Breast epithelium (tissue), 4 donors: ENCODE measurements at regions not wholly inside any gene's neighbourhood (a gene's known extent, or its start where the extent isn't known, plus 50 kb on each side); places are given as distances from the start of the nearest gene placed in this dataset.

Source experiments
- DNase-seq, 2 donors: peaks; one replicate each; pipeline ENCODE4 v3.0.0-alpha.2; 2019; ENCODE audit warnings: low spot score in 2 of 2
- H3K27ac ChIP-seq, 2 donors: fragments of 200-600 bp; sonication (generic) in 1 of 2; one replicate each; pipeline ENCODE4 v1.5.1; 2016 to 2019; ENCODE audit warnings: mild to moderate bottlenecking in 1 of 2
- H3K27me3 ChIP-seq, 2 donors: fragments of 200-600 bp; sonication (generic) in 1 of 2; one replicate each; pipeline versions ENCODE4 v1.5.1 to v1.6.0; 2017 to 2019; ENCODE audit warnings: control low read depth in 1 of 2, mild to moderate bottlenecking in 1 of 2
- H3K36me3 ChIP-seq: fragments of 200-600 bp; one replicate; pipeline ENCODE4 v1.5.1; 2019
- H3K4me1 ChIP-seq, 2 donors: fragments of 200-600 bp; sonication (generic); one replicate each; pipeline ENCODE4 v1.5.1; 2016 to 2019; ENCODE audit warnings: control low read depth in 1 of 2
- H3K4me3 ChIP-seq, 3 donors: fragments of 200-600 bp; sonication (generic); 1 replicate in 2 of 3; 2 replicates in 1 of 3; pipeline ENCODE4 v1.5.1; 2016 to 2019; ENCODE audit warnings: mild to moderate bottlenecking in 3 of 3, moderate library complexity in 2 of 3
- H3K9me3 ChIP-seq, 2 donors: fragments of 200-600 bp; sonication (generic) in 1 of 2; one replicate each; pipeline ENCODE4 v1.5.1; 2016 to 2019; ENCODE audit warnings: control low read depth in 1 of 2
- POLR2A ChIP-seq: fragments of 450-650 bp; IDR thresholded peaks from one replicate; pipeline ENCODE4 v1.6.1; 2016; ENCODE audit warnings: antibody characterized with exemption, mild to moderate bottlenecking, moderate library complexity
- POLR2AphosphoS5 ChIP-seq, 3 donors: sonication (generic); formaldehyde crosslinking; IDR thresholded peaks; one replicate each; pipeline ENCODE4 v1.6.1; 2017; ENCODE audit warnings: antibody characterized with exemption in 3 of 3
- intact Hi-C: fragments of 100-400 bp; cut with DNase I; formaldehyde crosslinking; loops from one replicate; pipeline ENCODE4 v1.15.1; 2023; ENCODE audit warnings: low total_unique reads
- TF ChIP-seq, protein P1 (sequence below), 3 donors: fragments of 450-650 bp; IDR thresholded peaks; one replicate each; pipeline ENCODE4 v1.5.1; 2016 to 2017; ENCODE audit warnings: antibody characterized with exemption in 3 of 3, mild to moderate bottlenecking in 3 of 3, moderate library complexity in 3 of 3

- peak overlapping the region; percentile 51 to 82 (median 58) for H3K4me3 ChIP-seq
- intact Hi-C loops = no loop called here
- TF ChIP-seq POLR2A = no peak
- TF ChIP-seq, protein P1, sequence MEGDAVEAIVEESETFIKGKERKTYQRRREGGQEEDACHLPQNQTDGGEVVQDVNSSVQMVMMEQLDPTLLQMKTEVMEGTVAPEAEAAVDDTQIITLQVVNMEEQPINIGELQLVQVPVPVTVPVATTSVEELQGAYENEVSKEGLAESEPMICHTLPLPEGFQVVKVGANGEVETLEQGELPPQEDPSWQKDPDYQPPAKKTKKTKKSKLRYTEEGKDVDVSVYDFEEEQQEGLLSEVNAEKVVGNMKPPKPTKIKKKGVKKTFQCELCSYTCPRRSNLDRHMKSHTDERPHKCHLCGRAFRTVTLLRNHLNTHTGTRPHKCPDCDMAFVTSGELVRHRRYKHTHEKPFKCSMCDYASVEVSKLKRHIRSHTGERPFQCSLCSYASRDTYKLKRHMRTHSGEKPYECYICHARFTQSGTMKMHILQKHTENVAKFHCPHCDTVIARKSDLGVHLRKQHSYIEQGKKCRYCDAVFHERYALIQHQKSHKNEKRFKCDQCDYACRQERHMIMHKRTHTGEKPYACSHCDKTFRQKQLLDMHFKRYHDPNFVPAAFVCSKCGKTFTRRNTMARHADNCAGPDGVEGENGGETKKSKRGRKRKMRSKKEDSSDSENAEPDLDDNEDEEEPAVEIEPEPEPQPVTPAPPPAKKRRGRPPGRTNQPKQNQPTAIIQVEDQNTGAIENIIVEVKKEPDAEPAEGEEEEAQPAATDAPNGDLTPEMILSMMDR (IDR thresholded peaks at IDR 0.05) = peak in 1 of 3 donors; percentile 9
- TF ChIP-seq POLR2AphosphoS5 (IDR thresholded peaks at IDR 0.05) = peak in 1 of 3 donors; percentile 4
These were observed 55.1 kb upstream of the KDM7A start for GRCh38 chr7:140231771-140232491.

DNA sequence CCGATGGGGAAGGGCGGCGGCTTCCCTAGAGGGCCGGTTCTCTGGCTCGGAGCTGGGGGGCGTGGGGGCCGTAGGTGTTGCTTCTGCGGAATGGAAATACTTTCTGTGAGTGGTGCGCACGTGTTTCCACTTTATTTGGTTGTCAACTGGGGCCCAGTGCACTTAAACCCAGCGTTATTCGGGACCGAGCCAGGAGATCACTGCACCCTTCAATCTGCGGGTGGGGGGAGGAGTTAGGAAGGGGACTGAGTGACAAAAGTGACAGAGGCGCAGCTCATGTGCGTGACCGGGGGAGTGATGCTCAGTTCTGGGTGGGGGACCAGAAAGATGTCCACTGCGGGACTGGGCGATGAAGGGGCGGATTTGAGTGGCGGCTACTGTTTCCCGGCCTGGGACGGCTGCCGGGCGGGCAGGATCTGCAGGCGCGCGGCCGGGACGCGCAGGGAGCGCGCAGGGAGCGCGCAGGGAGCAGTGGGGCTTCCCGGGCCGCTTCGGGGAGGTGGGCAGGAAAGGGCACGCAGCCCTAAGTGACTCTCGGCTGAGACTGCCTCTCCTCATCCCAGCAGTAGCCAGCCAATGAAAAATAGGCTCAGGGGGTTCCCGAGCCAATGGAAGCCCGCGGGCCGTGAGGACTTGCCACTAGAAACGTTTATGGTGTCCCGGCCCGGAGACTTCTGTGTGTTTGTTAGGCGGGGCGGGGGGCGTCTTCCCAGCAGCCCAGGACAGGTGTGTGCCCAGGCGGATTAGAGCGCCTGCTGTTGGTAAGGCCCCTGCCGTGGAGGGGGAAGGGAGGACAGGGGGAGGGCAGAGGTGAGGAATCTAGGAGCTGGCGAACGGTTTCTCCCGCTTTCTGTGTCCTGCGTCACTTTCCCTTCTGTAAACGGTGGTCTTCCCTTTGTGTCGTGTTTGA, 54.3 kb upstream of the KDM7A start:
- Histone ChIP-seq H3K9me3 (no peaks in the 10 kb centered on the region), H3K27ac (peak overlapping the region; percentile 74 to 80), H3K27me3 (no peaks in the 10 kb centered on the region), H3K36me3 (no peaks in the 10 kb centered on the region), H3K4me1 (peaks cover 0 to 7% of the 10 kb centered on the region in 2 donors), H3K4me3 (peak overlapping the region; percentile 51 to 82 (median 58))
- TF ChIP-seq POLR2AphosphoS5 (IDR thresholded peaks at IDR 0.05) = peak in 1 of 3 donors; percentile 4
- TF ChIP-seq, protein P1 (IDR thresholded peaks at IDR 0.05) = no peak
- TF ChIP-seq POLR2A = no peak
- intact Hi-C loops = no loop called here
- DNase-seq = peak in 1 of 2 donors; percentile 36

More at GRCh38 chr7:140231771-140232491, 55.1 kb upstream of the KDM7A start:
- H3K4me1 ChIP-seq = peaks cover 0 to 7% of the 10 kb centered on the region in 2 donors
- no peaks in the 10 kb centered on the region for H3K27me3 ChIP-seq
- DNase-seq = no peak
- H3K9me3 ChIP-seq = no peaks in the 10 kb centered on the region
- H3K36me3 ChIP-seq = no peaks in the 10 kb centered on the region
- H3K27ac ChIP-seq = peak overlapping the region; percentile 74 to 80

DNA sequence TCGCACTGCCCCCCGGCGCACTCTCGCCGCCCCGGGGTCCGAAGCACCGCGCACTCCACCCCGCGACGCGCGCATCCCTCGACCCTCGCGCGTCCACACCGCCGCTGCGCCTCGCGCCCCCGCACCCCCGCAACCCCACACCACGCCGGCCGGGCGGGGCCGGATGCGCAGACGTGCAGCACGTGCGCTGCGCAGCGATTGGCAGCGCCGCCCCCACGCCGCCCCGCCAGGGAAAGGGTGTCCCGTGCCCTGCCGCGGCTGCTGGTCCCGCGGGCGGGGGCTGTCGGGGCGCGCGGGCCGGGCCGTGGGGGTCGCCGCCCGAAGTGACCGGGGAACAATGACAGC, 53.7 kb upstream of the KDM7A start:
- intact Hi-C loops = no loop called here
- Histone ChIP-seq H3K36me3 (no peaks in the 10 kb centered on the region), H3K4me1 (peaks cover 0 to 7% of the 10 kb centered on the region in 2 donors), H3K9me3 (no peaks in the 10 kb centered on the region), H3K4me3 (peak overlapping the region; percentile 51 to 82 (median 58)), H3K27ac (peak overlapping the region; percentile 74 to 80), H3K27me3 (no peaks in the 10 kb centered on the region)
- DNase-seq = no peak
- TF ChIP-seq, protein P1 (IDR thresholded peaks at IDR 0.05) = no peak
- TF ChIP-seq POLR2A (no peak), POLR2AphosphoS5 (IDR thresholded peaks at IDR 0.05) (no peak)

DNA sequence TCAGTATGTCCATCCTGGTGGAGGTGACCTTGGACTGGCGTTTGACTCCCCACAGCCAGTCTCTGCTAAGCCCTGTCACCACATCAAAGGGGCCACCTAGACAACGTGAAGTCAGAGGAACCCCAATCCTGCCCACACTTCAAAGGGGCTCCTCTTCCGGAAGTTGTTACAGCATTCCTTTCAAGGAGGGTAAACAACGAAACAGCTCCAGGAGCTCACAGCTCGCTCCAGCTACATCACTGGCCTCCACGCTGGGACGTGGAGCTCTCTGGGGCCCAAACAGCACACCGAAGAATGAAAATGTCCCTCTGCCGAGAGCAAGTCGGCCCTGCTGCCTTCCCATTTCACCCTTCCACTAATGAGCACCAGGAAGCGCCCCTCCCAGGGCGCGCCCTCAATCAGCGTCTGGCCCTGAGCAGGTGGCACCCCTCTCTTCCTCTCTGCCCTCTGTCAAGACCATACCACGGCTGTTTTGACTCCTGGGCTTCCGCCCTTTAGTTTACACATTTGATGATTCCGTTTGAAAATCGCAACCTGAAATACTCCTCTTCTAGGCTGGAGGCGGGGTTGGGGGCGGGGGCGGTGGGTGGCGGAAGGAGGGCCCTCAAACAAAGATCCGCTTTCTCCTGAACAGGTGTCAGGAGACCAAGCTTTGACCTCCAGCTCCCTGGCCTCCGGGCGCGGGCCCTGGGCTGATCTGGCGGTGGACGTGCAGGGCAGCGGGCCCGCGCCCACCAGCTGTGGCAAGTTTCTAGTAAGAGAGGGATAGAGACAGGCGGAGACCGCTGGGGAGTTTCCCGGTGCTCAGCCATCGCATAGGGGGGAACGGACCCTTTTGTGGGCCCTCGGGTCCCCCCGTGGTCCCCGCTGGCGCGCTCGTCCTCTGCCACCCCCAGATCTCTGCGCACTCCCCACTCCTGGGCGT, 53.1 kb upstream of the KDM7A start:
- no peak for DNase-seq
- peak overlapping the region; percentile 74 to 80 for H3K27ac ChIP-seq

More for the DNA sequence above, 53.1 kb upstream of the KDM7A start:
- H3K36me3 ChIP-seq = no peaks in the 10 kb centered on the region
- intact Hi-C loops = no loop called here
- TF ChIP-seq, protein P1 (IDR thresholded peaks at IDR 0.05) = no peak
- TF ChIP-seq POLR2AphosphoS5 (IDR thresholded peaks at IDR 0.05) = no peak
- no peak for TF ChIP-seq POLR2A
- no peaks in the 10 kb centered on the region for H3K27me3 ChIP-seq
- H3K9me3 ChIP-seq = no peaks in the 10 kb centered on the region
- peaks cover 0 to 7% of the 10 kb centered on the region in 2 donors for H3K4me1 ChIP-seq
- H3K4me3 ChIP-seq = peak overlapping the region; percentile 51 to 82 (median 58)
